Smooth muscle cell (in vitro differentiated cells): ENCODE measurements at regions not wholly inside any gene's neighbourhood (a gene's known extent, or its start where the extent isn't known, plus 50 kb on each side); places are given as distances from the start of the nearest gene placed in this dataset.
A peak's percentile ranks its signal among the peaks of the same experiment; 100 is the strongest.

Experiments
- DNase-seq: peaks from one replicate; lab custom pipeline; 2025; ENCODE audit not compliant: unreplicated experiment; lab: John Stamatoyannopoulos, UW
- H2AFZ ChIP-seq: fragments of 200-600 bp; sonication (generic); 2 replicates; pipeline ENCODE4 v1.6.0; 2016; ENCODE audit warnings: antibody characterized with exemption, low read depth, mild to moderate bottlenecking
- H3F3A ChIP-seq: fragments of 200-600 bp; sonication (generic); 2 replicates; pipeline ENCODE4 v1.6.0; 2017; ENCODE audit warnings: antibody characterized with exemption, low read depth
- H3K27ac ChIP-seq: fragments of 200-600 bp; sonication (generic); 2 replicates; pipeline ENCODE4 v1.5.1; 2016; ENCODE audit warnings: low read depth, mild to moderate bottlenecking
- H3K27me3 ChIP-seq: fragments of 200-600 bp; sonication (generic); 2 replicates; pipeline ENCODE4 v1.6.1; 2016; ENCODE audit warnings: low read depth, mild to moderate bottlenecking
- H3K36me3 ChIP-seq: fragments of 200-600 bp; sonication (generic); 2 replicates; pipeline ENCODE4 v1.5.1; 2016; ENCODE audit warnings: low read depth
- H3K4me1 ChIP-seq: fragments of 200-600 bp; sonication (generic); 2 replicates; pipeline ENCODE4 v1.5.1; 2016; ENCODE audit warnings: low read depth
- H3K4me2 ChIP-seq: fragments of 200-600 bp; sonication (generic); 2 replicates; pipeline ENCODE4 v1.6.0; 2016; ENCODE audit warnings: mild to moderate bottlenecking
- H3K4me3 ChIP-seq: fragments of 200-600 bp; sonication (generic); 2 replicates; pipeline ENCODE4 v1.5.1; 2016; ENCODE audit warnings: mild to moderate bottlenecking
- H3K79me2 ChIP-seq: fragments of 200-600 bp; sonication (generic); 2 replicates; pipeline ENCODE4 v1.6.0; 2016; ENCODE audit warnings: low read depth, mild to moderate bottlenecking
- H3K9ac ChIP-seq: fragments of 200-600 bp; sonication (generic); 2 replicates; pipeline ENCODE4 v1.6.0; 2016; ENCODE audit warnings: low read depth
- H3K9me3 ChIP-seq: fragments of 200-600 bp; sonication (generic); replicated peaks from 2 replicates; pipeline ENCODE4 v1.5.1; 2016; ENCODE audit warnings: low read depth
- H4K20me1 ChIP-seq: fragments of 200-600 bp; sonication (generic); 2 replicates; pipeline ENCODE4 v1.6.0; 2016; ENCODE audit warnings: low read depth
- WGBS: methylation state at CpG from one replicate; pipeline ENCODE4 v1.1.7; 2016; ENCODE audit warnings: low lambda C conversion rate; 5-methylcytosine and 5-hydroxymethylcytosine counted together
- TF ChIP-seq, protein P1 (sequence below): fragments of 200-600 bp; sonication (generic); IDR thresholded peaks from 2 replicates; pipeline ENCODE4 v1.5.1; 2017; ENCODE audit warnings: borderline replicate concordance, mild to moderate bottlenecking, antibody characterized with exemption; ENCODE audit not compliant: insufficient read depth, poor library complexity, severe bottlenecking

DNA sequence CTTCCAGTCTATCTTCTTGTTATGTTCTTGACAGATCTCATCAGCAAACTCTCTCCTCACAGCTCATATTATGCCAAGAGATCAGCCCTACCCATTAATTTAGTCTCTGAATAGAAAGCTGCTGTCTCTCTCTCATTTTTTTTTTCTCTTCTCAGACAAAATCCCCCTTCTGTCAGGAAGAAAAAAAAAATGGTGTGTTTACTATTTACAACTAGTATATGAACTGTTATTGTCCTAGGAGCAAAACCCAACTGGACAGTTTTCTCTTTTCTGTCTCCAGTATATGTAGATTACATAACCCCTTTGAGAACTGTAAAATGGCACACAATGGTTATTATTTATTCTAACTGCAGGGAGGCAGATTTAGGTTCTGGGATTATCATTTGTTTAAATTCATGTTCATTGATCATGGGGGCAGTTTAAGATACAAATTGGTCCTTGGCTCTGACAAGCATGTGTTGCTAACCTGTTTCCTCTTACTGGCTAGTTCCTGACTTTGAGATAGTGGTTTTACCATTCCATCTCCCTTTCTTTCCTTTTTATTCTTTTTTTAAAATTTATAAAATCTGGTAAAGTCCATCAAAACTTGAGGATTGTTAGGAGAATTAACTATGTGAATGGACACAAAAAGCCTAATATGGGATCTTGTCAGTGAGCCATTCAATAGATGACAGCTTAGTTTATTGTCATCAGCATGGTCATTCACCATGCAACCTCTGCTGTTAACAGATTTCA, 210.0 kb upstream of the PAPPA start:
- peaks cover 38% of the 10 kb centered on the region for H3K4me1 ChIP-seq

DNA sequence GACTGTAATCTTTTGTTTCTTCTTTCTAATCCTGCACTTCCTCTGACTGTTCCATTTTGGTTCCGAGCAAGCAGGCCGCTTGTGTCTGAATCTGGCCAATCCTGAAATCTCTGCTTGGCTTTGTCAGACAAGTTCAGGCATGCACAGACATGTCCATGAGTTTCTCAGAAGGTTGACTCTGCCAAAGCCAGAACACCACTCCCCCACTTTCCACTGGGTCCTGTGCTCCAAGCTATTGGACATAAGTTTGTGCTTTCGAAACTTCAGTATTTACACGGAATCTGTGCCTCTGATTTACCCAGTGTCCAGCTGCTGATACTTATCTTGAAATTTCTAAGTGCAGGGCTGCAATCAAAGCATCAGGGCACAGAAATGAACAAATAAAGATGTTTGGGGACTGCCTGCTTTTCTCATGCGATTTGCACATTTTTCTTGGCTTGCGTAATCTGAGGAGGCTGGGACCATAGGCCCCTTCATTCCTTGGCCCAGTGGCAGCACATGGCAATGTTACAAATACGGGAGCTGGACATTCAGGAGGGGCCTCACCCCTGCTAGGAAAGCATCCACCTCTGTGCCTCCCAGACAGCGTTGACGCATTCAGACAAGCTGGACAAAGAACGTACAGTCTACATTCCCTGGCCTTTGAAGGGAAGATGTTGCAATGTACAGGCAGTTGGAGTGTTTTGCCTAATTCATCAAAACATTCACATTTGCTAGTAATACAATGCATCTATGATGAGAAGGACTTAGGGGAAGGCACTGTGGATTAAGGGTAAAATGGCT, 209.2 kb upstream of the PAPPA start:
- WGBS = 2% methylated on average over 10 of the region's 10 CpGs
- H3K4me1 ChIP-seq = peaks cover 38% of the 10 kb centered on the region
- DNase-seq = peak; percentile 54
- H3F3A ChIP-seq = peaks cover 36% of the 10 kb centered on the region
- H3K27ac ChIP-seq = peak overlapping the region; percentile 98
- H3K9me3 ChIP-seq = no peaks in the 10 kb centered on the region
- H2AFZ ChIP-seq = no peak overlapping the region
- no peaks in the 10 kb centered on the region for H3K27me3 ChIP-seq
- TF ChIP-seq, protein P1, sequence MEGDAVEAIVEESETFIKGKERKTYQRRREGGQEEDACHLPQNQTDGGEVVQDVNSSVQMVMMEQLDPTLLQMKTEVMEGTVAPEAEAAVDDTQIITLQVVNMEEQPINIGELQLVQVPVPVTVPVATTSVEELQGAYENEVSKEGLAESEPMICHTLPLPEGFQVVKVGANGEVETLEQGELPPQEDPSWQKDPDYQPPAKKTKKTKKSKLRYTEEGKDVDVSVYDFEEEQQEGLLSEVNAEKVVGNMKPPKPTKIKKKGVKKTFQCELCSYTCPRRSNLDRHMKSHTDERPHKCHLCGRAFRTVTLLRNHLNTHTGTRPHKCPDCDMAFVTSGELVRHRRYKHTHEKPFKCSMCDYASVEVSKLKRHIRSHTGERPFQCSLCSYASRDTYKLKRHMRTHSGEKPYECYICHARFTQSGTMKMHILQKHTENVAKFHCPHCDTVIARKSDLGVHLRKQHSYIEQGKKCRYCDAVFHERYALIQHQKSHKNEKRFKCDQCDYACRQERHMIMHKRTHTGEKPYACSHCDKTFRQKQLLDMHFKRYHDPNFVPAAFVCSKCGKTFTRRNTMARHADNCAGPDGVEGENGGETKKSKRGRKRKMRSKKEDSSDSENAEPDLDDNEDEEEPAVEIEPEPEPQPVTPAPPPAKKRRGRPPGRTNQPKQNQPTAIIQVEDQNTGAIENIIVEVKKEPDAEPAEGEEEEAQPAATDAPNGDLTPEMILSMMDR = no peak
- peak overlapping the region; percentile 32 for H3K4me2 ChIP-seq
- no peak overlapping the region for H3K4me3 ChIP-seq
- peak overlapping the region; percentile 92 for H3K9ac ChIP-seq
- no peaks in the 10 kb centered on the region for H4K20me1 ChIP-seq
- no peaks in the 10 kb centered on the region for H3K79me2 ChIP-seq
- no peaks in the 10 kb centered on the region for H3K36me3 ChIP-seq

More for the DNA sequence above, 210.0 kb upstream of the PAPPA start:
- no peaks in the 10 kb centered on the region for H3K36me3 ChIP-seq
- no peaks in the 10 kb centered on the region for H4K20me1 ChIP-seq
- peak overlapping the region; percentile 92 for H3K9ac ChIP-seq
- no peaks in the 10 kb centered on the region for H3K79me2 ChIP-seq
- H3K4me3 ChIP-seq = no peak overlapping the region
- H3K27ac ChIP-seq = peak overlapping the region; percentile 98
- H3F3A ChIP-seq = peaks cover 36% of the 10 kb centered on the region
- H3K27me3 ChIP-seq = no peaks in the 10 kb centered on the region
- no peaks in the 10 kb centered on the region for H3K9me3 ChIP-seq
- H2AFZ ChIP-seq = no peak overlapping the region
- TF ChIP-seq, protein P1 = no peak
- no peak for DNase-seq
- peak overlapping the region; percentile 32 for H3K4me2 ChIP-seq

DNA sequence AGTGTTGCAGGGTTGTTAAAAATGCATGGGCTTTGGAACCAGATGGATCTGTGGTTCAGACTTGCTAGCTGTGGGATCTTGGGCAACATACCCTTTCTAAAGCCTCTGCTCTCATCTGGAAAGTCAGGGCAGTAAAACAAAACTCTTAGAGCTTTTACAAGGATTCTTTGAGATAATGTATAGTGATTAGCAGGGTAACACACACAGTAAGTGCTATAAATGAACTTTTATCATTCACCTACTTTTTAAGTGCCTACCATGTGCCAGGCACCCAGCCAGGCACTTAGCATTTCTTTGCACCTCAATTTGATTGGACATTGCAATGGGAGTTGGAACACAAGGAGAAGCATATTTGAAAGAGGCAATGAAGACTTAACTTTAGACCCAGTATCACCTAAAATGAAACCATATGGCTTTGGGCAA, 208.6 kb upstream of the PAPPA start:
- TF ChIP-seq, protein P1 = no peak
- no peaks in the 10 kb centered on the region for H3K27me3 ChIP-seq
- H3K79me2 ChIP-seq = no peaks in the 10 kb centered on the region
- H2AFZ ChIP-seq = no peak overlapping the region
- H3K4me2 ChIP-seq = peak overlapping the region; percentile 28
- no peak overlapping the region for H3K4me3 ChIP-seq
- H3K9ac ChIP-seq = peak overlapping the region; percentile 92
- H3K36me3 ChIP-seq = no peaks in the 10 kb centered on the region
- H3K4me1 ChIP-seq = peaks cover 38% of the 10 kb centered on the region
- H3F3A ChIP-seq = peaks cover 35% of the 10 kb centered on the region
- H3K27ac ChIP-seq = peak overlapping the region; percentile 98
- H4K20me1 ChIP-seq = no peaks in the 10 kb centered on the region
- DNase-seq = no peak
- no peaks in the 10 kb centered on the region for H3K9me3 ChIP-seq
